ENCODE measurements at regions not wholly inside any gene's neighbourhood (a gene's known extent, or its start where the extent isn't known, plus 50 kb on each side); places are given as distances from the start of the nearest gene placed in this dataset.

DNA sequence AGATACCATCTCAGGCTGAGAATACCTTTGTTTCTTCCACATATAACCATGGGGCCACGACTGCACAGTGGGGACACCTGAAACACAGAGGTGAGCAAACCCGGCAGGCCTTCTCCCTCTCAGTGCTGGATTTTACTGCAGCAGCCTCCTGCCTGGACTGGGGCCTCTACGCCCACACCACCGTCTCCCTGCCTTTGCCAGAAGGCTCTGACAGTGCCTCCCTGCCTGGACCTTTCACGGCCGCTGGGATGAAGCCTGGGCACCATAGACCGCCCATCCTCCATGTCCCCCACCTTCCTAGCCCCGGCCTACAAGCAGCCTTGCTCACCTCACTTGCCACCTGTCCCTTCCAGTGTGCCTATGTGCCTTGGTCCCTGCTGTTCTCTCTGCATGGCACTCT, 214.3 kb downstream of the NFKBIZ start:
- no peak for DNase-seq
- intact Hi-C loops (cut with DNase I) = no loop called here
- ATAC-seq = no peak

GRCh38 chr3:102066470-102066869, 217.2 kb downstream of the NFKBIZ start:
- ATAC-seq = no peak
- DNase-seq = no peak
- intact Hi-C loops (cut with DNase I) = no loop called here

- ATAC-seq (no peak), DNase-seq (no peak)
- intact Hi-C loops (cut with DNase I) = no loop called here
Measured at GRCh38 chr3:102068327-102068726, 219.0 kb downstream of the NFKBIZ start.

DNA sequence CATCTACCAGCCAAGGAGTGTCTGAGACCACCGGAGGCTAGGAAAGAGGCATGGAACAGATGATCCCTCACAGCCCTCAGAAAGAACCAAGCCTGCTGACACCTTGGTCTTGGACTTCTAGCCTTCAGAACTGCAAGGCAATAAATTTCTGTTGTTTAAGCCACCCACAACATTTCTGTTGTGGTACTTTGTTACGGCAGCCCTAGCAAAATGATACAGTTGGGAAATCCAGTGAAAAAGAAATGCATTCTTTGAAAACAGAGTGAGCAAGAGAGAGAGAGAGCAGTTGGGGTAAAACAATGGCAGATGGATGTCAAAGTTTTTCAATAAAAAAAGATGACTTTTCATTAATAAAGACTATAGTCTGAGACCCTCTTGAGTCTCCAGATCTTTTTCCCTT, 219.4 kb downstream of the NFKBIZ start:
- ATAC-seq (no peak), DNase-seq (no peak)
- intact Hi-C loops (cut with DNase I) = no loop called here

DNA sequence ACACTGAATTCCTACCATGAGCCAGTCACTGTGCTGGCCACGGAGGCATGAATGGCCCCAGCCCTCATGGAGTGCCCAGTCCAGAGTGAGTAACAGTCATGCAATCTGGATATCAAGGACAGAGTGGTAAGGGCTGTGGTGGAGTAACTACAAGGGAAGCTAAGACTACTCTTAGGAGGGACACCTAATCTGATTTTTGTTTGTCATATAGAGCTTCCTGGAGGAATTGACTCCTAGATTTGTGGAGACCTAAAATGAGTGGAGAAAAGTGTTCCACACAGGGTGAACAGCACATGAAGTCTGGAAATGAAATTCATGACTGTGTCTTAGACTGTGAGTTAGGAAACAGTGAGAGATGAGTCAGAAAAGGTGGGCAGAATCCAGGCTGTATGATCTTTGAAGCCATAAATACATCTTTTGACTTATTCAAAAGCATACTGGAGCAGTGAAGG, 219.9 kb downstream of the NFKBIZ start:
- peak in 1 of 2 donors; percentile 95 for ATAC-seq
- DNase-seq = no peak
- intact Hi-C loops (cut with DNase I) = no loop called here

DNA sequence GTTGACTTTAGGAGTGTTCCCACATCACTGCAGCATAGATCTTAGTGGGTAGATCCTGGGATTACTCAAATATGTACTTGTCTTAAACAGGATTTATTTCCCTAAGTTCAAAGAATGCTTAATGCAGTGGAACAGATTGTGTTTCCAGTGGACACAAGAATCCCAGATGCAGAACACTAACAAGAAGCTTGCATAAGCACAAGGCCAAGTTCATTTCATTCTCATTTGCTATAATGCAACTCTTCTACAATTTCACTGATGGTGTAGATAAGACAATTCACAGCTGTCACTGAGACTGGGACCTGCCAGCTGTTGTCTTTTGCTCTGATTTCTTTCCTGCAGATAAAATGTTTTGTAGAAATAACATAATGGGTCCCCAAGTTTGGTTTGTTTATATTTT, 225.6 kb downstream of the NFKBIZ start:
- DNase-seq (no peak), ATAC-seq (no peak)
- intact Hi-C loops (cut with DNase I) = no loop called here

DNA sequence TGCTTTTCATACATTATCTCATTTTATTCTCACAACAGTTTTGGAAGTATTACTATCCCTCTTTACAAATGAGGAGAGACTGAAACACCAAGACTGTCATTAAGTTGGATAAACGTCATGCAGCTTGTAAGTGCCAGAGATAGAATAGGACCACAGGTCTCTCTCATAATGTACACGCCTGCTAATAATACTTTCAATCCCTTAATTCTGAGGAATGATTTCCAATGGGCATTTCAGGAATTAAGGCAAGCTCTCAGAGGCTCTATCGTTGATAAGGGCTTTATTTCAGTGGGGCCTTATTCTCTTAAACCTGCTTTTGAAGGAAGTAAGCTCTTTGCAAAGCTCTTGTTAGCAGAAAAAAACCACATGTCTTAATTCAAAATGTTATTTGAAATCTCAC, 229.1 kb downstream of the NFKBIZ start:
- no peak for DNase-seq
- ATAC-seq = no peak
- intact Hi-C loops (cut with DNase I) = no loop called here

DNA sequence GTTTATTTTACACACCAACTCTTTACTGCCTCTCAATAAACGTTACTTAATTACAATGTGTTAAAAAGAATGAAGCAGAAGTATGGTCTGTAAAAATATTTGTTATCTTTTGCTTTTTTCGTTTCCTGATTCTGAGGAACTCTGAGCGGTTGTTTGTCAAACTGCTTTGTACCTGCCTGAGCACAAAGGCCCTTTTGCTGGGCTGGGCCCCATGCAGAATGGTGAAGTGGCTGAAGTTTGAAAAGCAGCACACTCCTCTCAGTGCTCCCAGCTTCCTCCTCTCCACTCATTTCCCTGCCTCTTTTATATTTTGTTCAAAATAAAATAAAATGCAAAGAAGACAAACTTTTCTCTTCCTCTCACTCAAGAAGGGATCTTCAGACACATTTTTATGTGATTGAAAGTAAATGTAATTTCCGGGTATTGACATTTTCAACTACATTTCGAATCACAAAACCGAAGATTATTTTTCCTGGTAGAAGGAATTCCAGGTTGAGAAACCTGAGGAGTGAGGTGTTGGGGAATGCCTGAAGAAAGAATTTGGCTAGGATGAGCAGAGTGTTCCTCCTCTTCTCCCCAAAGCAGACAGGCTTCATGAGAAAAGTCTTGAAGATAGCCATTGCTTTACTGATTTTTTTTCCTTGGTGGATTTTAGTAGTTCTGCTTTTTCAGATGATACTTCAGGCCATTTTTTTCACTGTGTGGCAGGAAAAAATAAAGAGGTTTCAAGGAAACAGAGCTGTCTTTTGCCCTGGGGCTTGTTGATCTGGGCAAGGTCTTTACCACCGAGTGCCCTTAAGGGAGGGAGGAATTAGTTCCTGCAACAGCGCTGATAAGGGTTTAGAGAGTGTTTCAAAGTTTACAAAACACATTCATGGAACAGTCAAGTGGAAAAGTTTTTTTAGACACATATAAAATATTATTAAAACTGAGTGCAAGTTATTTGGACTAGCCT, 229.8 kb downstream of the NFKBIZ start:
- peak in 1 of 2 donors; percentile 70 for ATAC-seq
- intact Hi-C loops (cut with DNase I) = no loop called here

GRCh38 chr3:102079809-102080197, 230.5 kb downstream of the NFKBIZ start:
- no peak for ATAC-seq
- intact Hi-C loops (cut with DNase I) = no loop called here
- DNase-seq = no peak

More for the DNA sequence above, 229.8 kb downstream of the NFKBIZ start:
- DNase-seq = no peak

DNA sequence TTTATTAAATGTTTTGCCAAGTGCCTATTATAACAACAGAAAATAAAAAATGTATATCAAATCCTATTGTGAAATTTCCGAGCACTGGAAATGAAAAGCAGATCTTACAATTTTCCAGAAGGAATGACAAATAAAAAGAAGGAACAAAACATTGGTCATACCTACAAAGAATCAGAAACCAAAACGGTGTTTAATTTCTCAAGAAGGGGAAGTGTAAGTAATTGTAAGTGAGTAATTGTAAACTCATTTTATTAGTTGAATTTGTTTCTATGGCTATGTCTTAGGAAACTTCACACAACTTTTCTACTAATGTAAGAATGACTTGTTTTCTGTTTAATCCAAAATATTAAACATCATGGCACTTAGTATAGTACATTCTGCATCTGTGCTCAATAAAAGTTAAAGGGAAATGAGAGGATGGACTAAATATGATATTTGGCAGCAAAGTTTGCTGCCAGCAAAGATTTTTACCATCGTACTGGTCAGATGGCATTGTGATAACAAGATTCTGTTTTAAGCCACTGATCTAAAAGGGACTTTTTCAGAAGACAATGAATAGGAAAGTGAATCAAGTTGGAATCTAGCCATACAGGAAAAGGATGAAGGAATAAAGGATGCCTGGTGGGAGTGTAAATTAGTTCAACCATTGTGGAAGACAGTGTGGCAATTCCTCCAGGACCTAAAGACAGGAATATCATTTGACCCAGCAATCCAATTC, 232.4 kb downstream of the NFKBIZ start:
- DNase-seq = no peak
- ATAC-seq = no peak
- intact Hi-C loops (cut with DNase I) = no loop called here

DNA sequence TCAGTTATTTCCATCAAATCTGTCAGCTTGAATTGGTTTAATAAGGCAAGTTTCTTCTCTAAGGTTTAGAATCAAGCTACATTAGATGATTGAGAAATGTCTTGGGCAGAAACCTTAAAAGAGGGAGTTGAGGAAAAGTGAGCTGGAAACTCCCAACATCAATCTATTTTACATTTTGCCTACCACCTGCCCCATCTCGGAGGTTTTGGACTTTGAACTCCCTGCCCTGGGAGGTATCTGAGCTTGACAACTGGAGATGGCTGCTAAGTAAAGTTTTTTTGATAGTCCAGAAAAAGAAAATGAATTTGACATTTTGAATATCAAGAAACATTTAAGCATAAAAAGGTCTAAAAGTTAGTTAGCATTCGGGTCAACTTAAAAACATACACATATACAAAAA, 234.2 kb downstream of the NFKBIZ start:
- intact Hi-C loops (cut with DNase I) = no loop called here
- no peak for ATAC-seq
- DNase-seq = no peak

GRCh38 chr3:102084006-102084405, 234.7 kb downstream of the NFKBIZ start:
- ATAC-seq (peak in 1 of 2 donors; percentile 81), DNase-seq (no peak)
- intact Hi-C loops (cut with DNase I) = no loop called here

DNA sequence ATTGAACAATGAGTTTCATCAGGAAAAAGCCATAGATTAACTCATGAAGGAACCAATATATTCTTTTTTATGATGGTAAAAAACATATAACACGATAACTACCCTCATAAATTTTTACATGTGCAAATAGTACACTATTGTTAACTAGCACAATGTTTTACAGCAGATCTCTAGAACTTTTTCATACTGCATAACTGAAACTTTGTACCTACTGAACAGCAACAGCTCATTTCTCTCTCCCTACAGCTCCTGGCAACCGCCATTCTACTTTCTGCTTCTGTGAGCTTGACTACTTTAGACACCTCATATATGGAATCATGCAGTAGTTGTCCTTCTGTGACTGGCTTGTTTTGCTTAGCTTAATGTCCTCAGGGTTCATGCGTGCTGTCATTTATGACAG, 235.4 kb downstream of the NFKBIZ start:
- intact Hi-C loops (cut with DNase I) = no loop called here
- no peak for ATAC-seq
- DNase-seq = no peak

DNA sequence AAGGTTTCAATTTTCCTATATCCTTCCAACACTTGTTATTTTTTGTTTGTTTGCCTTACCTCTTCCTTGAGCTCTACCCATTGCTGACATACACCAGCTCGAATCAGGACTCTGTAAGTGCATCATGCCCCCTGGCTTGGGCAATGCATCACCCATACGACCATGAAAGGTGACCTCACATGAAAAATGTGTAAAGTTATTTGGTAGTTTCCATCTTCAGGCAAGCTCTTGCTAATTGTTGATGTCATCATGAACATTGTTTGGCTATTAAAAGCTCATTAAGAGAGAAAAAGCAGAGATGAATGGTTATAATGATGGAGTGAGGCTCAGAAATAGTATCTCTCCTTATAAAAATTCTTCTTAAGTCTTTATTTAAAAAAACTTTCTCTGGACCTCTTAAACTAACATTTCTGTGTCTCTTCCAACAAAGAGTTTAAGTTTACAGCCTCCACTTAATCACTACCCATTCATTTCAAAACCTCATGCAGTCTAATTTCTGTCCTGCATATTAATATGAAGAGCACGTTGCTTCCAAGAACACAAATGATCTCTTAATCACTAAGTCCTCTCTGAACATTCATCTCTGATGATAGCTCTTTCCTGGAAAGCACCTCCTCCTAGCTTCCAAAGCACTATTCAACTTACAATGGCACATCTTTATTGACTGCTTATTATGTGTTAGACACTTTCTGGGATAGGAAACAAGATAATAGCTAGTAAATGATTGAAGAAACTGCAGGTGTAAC, 236.3 kb downstream of the NFKBIZ start:
- DNase-seq (no peak), ATAC-seq (peak in 1 of 2 donors; percentile 36)
- intact Hi-C loops (cut with DNase I) = no loop called here

DNA sequence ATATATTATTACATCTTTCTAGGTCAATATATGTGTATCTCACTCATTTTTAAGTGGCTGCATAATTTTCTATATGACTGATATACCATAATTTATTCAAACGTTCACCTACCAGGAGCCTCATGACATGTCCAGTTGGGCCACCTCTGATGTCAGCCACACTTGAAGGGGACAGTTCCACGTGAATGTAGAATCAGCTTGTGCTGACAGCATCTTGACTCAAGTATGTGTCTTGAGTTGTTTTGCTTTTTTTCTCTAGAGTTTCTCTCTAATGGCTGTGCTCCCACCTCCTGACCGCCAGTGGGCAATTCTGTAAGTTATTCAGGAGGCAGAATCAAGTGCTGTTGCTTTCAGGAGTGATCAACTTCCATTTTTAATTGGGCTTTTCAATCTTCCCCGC, 237.9 kb downstream of the NFKBIZ start:
- no peak for ATAC-seq
- intact Hi-C loops (cut with DNase I) = no loop called here
- no peak for DNase-seq

DNA sequence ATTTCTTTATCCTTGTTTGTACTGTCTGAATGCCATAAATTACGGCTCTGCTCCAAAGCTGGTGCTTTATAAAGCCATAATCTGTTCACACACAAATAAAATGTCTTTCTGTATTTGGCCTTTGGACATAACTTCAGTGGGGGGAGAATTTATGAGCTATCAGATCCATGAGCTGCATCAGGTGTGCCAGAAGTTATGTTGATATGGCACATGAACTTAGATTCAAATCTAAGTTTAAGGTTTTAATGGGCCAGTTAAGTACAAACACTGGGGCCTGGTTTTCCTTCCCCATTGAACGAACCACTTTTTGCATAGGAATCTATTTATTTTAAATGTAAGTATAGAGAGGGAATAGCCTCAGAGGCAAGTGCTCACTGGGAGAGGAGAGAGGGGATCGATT, 239.9 kb downstream of the NFKBIZ start:
- ATAC-seq = no peak
- no peak for DNase-seq
- intact Hi-C loops (cut with DNase I) = no loop called here

GRCh38 chr3:102089904-102090720, 240.8 kb downstream of the NFKBIZ start:
- intact Hi-C loops (cut with DNase I) = no loop called here
- no peak for DNase-seq
- peak in 1 of 2 donors; percentile 22 for ATAC-seq

DNA sequence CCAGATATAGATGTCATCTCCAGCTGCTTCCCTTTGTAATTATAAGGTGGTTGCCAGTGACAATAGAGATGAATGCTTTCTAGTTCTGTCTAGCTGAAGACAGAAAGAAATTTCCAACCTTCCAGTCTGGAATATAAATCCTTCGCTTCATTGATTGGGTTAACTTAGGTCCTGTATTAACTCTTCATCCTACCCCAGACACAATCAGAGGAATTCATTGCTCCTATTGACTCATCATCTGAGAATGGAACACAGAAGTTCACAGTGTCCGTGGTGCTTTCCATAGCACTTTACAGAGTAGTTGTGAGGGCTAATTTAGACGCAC, 241.4 kb downstream of the NFKBIZ start:
- ATAC-seq = peak in 1 of 2 donors; percentile 18

DNA sequence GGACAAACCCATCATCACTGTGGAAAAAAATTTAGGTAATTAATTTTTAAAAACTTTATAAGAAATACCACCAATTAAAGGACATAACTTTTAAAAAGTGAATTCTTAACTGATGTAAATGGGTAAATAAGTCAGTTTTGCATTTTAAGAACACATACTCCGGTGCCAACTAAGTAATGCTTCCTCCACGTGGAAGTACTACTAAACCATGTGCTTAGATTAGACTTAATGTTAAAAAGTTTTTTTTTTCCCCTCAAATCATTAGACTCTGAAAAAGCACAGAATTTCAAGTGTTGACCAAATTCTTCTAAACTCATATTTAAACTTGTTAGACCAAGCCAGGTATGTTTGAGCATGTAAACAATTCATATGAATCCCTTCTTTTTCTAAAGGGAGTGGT, 242.0 kb downstream of the NFKBIZ start:
- DNase-seq (no peak), ATAC-seq (no peak)
- intact Hi-C loops (cut with DNase I) = no loop called here

More for the DNA sequence above, 241.4 kb downstream of the NFKBIZ start:
- intact Hi-C loops (cut with DNase I) = no loop called here
- no peak for DNase-seq
